GM18508 (cell line): ENCODE measurements at regions not wholly inside any gene's neighbourhood (a gene's known extent, or its start where the extent isn't known, plus 50 kb on each side); places are given as distances from the start of the nearest gene placed in this dataset.

Experiments used
- ATAC-seq: cut with Tn5 transposase; IDR thresholded peaks from one replicate; pipeline ENCODE4 v1.9.1; 2021; ENCODE audit warnings: moderate number of reproducible peaks; ENCODE audit not compliant: insufficient read depth, unreplicated experiment

GRCh38 chr3:99145031-99145430, 243.5 kb upstream of the DCBLD2 start:
- ATAC-seq: no peak

DNA sequence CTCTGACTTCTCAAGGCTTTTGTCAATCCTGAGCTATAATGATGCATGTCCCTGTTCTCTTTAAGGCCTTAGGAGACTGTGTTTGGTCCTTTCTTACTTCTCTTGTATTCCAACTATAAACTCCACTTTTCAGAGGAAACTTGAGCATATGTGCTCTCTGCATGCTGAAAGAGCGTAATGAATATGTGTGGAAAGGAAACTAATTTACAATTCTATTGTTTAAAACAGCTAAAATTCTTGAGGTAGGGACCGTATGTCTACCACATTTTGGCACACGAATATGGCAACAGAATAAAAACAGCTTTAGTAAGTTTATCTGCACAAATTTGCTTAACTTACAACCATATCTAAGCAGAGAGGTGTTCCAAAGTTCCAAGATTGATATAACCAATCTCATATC, 242.0 kb upstream of the DCBLD2 start:
- no peak for ATAC-seq

GRCh38 chr3:99134986-99135385, 233.5 kb upstream of the DCBLD2 start:
- ATAC-seq: no peak

- ATAC-seq: no peak
Measured at GRCh38 chr3:99131876-99132275, 230.4 kb upstream of the DCBLD2 start.

DNA sequence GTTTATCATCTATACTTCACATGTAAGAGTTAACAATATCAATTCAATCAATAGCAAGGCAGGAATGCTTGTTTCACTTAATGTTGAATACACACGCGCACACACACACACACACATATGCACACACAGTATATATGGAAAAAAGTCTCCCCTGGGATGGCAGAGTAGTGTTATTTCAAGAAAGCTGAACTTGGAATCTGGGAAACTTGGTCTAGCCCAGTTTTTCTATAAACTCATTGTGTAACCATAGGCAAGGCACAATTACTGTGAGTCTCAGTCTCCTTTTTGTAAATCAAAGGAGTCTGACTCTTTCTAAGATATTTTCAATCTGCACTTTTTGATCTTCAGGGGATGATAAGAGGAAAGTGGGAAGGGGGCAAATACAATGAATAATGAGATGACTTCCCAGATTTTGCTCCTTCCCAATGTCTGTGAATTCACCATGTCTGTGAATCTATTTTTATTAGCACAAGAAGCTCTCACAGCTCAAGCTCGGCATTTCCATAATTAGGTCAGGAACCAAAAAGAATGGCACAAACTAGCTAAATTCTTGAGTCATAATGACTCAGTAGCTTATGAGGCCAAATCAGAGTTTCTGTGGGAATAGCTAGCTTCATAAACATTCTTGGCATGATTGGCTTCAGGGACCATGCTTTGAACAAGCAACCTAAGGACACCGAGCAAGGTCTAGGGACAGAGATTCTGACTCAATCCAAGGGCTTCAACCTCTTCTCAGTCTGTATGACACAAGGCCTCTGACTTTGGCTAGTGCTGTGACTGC, 227.4 kb upstream of the DCBLD2 start:
- no peak for ATAC-seq

- no peak for ATAC-seq
Measured at GRCh38 chr3:99128235-99128634, 226.7 kb upstream of the DCBLD2 start.

DNA sequence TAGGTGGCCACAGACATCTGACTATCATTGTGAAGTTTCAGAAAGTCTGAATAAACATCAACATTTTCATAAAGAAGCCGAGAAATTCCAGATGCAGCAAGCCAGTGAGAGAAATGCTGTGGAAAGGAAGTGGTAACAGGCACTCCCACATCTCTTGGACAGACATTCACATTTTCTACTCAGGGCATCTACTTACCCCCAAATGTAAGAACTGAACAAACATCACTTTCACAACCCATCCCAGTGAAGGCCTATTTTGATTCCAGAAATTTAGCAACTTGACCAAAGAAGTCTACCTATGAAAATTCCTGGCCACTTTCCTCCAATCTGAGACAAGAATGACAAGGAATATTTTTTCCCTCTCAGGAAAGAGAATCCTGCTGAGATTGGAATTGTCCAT, 224.8 kb upstream of the DCBLD2 start:
- ATAC-seq: no peak

- ATAC-seq: no peak
Measured at GRCh38 chr3:99119385-99119784, 217.9 kb upstream of the DCBLD2 start.

DNA sequence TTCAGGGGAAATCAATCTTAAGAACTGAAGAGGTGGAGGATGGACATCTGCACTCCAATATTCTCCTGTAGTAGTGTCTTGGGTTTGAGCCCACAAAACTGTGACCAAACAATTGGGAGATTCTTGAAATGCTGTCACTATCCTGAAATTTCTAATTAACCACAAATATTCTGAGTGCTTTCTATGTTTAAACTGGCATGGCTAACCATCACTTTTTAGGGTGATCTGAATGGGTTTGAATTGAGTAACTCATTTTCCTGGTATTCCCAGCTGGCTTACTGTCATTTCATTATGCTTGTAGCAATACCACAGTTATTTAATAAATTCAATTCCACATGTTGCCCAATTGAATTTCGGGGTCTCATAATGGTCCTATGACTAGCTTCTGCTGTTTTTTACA, 216.9 kb upstream of the DCBLD2 start:
- no peak for ATAC-seq

GRCh38 chr3:99114565-99115291, 213.2 kb upstream of the DCBLD2 start:
- no peak for ATAC-seq

GRCh38 chr3:99111235-99111634, 209.7 kb upstream of the DCBLD2 start:
- ATAC-seq: no peak

DNA sequence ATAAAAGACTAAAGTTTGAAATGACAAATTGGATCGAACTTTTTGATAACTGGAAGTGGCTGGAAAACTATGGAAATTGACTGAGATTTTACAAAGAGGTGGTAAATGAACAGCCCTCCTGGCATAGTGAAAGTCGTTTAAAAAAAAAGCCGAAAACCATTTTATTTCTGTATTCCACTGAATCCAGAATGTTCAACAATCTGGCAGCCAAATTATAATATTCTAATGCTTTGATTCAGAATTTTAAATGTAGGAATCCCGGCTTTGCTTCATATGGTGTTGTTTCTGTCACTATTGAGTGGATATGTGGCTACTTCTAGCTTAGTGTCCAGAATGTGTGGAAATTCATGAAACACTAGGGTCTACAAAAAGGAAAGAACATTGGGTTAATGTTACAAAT, 208.9 kb upstream of the DCBLD2 start:
- ATAC-seq: no peak

DNA sequence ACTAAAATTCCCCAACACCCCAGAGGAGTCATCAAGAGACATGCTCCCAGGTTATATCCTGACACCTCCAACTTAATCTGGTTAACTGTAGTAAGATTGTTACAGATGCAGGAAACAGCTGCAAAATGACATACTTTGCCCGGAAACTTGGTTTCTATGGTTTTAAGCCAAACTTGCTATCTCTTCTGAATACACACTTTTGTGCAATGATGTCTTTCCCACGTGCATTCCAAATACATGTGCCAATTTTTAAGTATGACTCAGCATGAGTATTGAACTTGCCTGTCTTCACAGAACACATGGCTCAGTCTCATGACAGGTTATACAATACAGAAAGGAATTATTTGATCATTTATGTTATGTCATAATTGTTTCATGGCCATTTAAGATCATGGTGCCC, 207.0 kb upstream of the DCBLD2 start:
- ATAC-seq: no peak

DNA sequence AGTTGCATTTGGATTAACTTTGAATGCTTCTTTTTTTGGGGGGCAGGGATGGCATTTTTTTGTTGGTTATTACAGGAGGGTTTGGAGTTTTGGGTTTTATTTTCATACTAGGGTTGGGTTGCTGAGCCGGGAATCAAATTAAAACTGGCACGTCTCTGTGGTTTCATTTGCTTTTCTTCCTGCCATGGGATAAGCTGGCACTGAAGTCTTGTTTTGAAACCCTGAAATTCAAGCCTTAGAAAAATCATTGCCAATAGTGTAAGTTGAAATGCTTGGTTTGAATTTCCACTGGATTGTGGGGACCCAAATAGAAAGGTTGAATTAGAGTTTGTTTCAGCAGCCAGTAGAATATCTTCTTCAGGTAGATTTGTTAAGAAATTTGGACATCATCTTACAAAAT, 193.1 kb upstream of the DCBLD2 start:
- no peak for ATAC-seq

DNA sequence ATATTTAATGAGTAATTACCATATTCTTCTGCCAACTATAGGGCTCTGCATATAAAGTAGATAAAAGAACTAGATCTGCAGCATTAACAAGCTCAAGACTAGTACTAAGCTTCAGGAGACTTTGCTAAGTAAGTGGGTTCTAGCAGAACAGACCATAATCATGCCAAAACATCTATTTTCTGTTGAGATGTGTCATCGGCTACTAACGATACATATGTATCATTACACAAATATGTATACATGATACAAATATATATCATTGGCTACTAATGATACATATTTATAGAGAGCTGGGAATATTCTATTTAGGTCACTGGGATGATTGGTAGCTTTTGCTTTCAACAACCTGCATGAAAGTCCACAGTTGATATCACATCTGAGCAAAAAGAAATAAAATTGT, 185.8 kb upstream of the DCBLD2 start:
- ATAC-seq: no peak

DNA sequence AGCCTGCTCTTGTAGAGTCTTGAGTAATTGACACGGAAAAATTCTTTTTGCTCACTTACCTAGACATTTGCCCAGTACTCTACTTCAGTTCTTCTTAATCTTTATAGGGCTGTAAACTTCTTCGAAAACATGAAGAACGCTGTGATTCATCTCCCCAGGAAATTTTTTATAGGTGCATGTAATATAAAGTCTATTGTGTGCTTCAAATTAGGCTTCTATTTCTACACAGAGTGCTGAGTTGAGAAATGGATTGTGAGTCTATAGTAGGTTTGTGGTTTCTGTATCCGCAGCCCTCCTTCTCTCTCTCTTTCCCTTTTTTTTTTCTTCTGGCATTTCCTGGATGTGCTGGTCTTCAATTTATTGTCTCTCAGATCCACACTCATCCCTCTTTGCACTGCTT, 183.3 kb upstream of the DCBLD2 start:
- ATAC-seq: no peak

GRCh38 chr3:99084156-99084555, 182.7 kb upstream of the DCBLD2 start:
- no peak for ATAC-seq

DNA sequence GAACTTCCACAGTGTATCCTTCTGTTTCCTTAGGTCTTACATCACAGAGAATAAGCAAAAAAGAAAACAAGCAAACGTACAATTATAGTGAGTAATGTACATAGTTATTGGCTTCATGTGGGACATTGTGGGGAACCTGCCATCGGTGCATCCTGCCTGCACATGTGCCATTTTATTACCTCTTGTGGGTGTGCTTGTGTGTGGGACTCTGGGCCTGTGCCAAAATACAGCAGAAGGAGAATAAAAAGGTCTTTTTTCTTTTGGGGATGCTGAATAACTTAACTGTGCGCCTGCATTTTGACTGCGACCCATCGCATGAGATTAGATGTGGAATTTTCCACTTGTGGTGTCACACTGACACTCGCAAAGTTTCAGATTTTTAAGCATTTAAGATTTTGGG, 169.6 kb upstream of the DCBLD2 start:
- ATAC-seq: no peak

GRCh38 chr3:99069973-99070372, 168.5 kb upstream of the DCBLD2 start:
- ATAC-seq: no peak

DNA sequence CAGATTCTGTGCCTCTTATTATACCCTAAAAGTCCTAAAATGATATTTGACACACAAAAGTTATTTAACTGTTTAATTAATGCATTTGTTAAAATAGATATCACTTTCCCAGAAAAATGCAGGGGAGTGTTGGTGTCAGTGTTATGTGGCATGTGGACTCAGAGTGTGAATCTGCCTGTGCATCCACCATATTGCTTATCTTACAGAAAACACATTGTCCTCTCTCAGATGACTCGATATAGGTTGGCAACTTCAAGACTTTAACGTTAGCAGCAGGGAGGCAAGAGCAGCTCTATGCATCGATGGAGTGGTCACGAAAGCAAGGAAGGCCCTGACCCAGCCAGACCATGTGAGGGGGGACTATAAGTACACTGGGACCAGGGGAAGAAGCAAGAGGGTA, 165.4 kb upstream of the DCBLD2 start:
- no peak for ATAC-seq

- no peak for ATAC-seq
Measured at GRCh38 chr3:99049164-99049563, 147.7 kb upstream of the DCBLD2 start.

- ATAC-seq: no peak
Measured at GRCh38 chr3:99041747-99042146, 140.3 kb upstream of the DCBLD2 start.
